CD4-positive, alpha-beta T cell (primary cell): ENCODE measurements at regions not wholly inside any gene's neighbourhood (a gene's known extent, or its start where the extent isn't known, plus 50 kb on each side); places are given as distances from the start of the nearest gene placed in this dataset.
"Not testable (repeated sequence)": the region's sequence is repeated elsewhere in the genome, so short reads cannot be mapped to it uniquely, and the experiment has no call there.

Source experiments
- ATAC-seq: fragments of 200-7000 bp; cut with Tn5 transposase; one replicate; pipeline ENCODE4 v1.10.0; 2022; ENCODE audit warnings: mild to moderate bottlenecking; ENCODE audit not compliant: poor library complexity
- CTCF ChIA-PET: fragments of 350-600 bp; sonication (Branson Sonifier 250); formaldehyde crosslinking; loops from one replicate; lab custom pipeline; 2021; ENCODE audit warnings: antibody characterized with exemption, inconsistent platforms; lab: Charles Lee
- POLR2A ChIA-PET: fragments of 350-600 bp; sonication (Branson Sonifier 250); formaldehyde crosslinking; loops from one replicate; lab custom pipeline; 2021; ENCODE audit warnings: antibody characterized with exemption, inconsistent platforms; lab: Charles Lee
- DNase-seq, 14 experiments: peaks; one replicate each; pipeline ENCODE4 v3.0.0-alpha.2; 2013 to 2020; ENCODE audit warnings: mixed read lengths in 2 of 14
- H3K27ac ChIP-seq, 2 donors: one replicate each; pipeline versions ENCODE4 v1.5.1 to v1.7.0; 2013; ENCODE audit warnings: low read length in 2 of 2, low read depth in 1 of 2, mild to moderate bottlenecking in 1 of 2
- H3K27me3 ChIP-seq, 2 experiments: 1 replicate in 1 of 2; 2 replicates in 1 of 2; pipeline versions ENCODE4 v1.6.1 to v1.7.0; 2013; ENCODE audit warnings: low read length in 2 of 2, control low read depth in 1 of 2, mild to moderate bottlenecking in 1 of 2, moderate library complexity in 1 of 2; ENCODE audit not compliant: insufficient read depth in 2 of 2, control insufficient read depth in 1 of 2
- H3K36me3 ChIP-seq: one replicate; pipeline ENCODE4 v1.6.1; 2013; ENCODE audit warnings: low read length, control low read depth; ENCODE audit not compliant: insufficient read depth
- H3K4me1 ChIP-seq: one replicate; pipeline ENCODE4 v1.6.1; 2013; ENCODE audit warnings: low read length, control low read depth; ENCODE audit not compliant: insufficient read depth
- H3K4me3 ChIP-seq: one replicate; pipeline ENCODE4 v1.5.1; 2013; ENCODE audit warnings: mild to moderate bottlenecking, low read length, moderate library complexity
- H3K9me3 ChIP-seq, 2 experiments: 1 replicate in 1 of 2; 2 replicates in 1 of 2; pipeline versions ENCODE4 v1.6.1 to v1.7.0; 2013; ENCODE audit warnings: low read length in 2 of 2, mild to moderate bottlenecking in 2 of 2, control low read depth in 1 of 2, moderate library complexity in 1 of 2; ENCODE audit not compliant: control insufficient read depth in 1 of 2, insufficient read depth in 1 of 2
- H3K27ac Mint-ChIP-seq: one replicate; pipeline ENCODE4 v1.8.0; 2020; ENCODE audit warnings: mixed read lengths
- H3K27me3 Mint-ChIP-seq: one replicate; pipeline ENCODE4 v1.8.0; 2021; ENCODE audit warnings: mixed read lengths
- H3K36me3 Mint-ChIP-seq: one replicate; pipeline ENCODE4 v1.8.0; 2021; ENCODE audit warnings: low read depth, mixed read lengths
- H3K4me1 Mint-ChIP-seq: one replicate; pipeline ENCODE4 v1.8.0; 2021; ENCODE audit warnings: low read depth, mixed read lengths
- H3K4me3 Mint-ChIP-seq: one replicate; pipeline ENCODE4 v1.8.0; 2020; ENCODE audit warnings: mild to moderate bottlenecking, mixed read lengths
- H3K9me3 Mint-ChIP-seq: one replicate; pipeline ENCODE4 v1.8.0; 2020; ENCODE audit warnings: mixed read lengths
- CTCF ChIP-seq: fragments of 200-600 bp; IDR thresholded peaks from one replicate; pipeline ENCODE4 v1.8.0; 2022; ENCODE audit warnings: antibody characterized with exemption, mild to moderate bottlenecking
- intact Hi-C, 2 experiments: fragments of 100-400 bp; cut with DNase I in 1 of 2; cut with micrococcal nuclease in 1 of 2; formaldehyde crosslinking; loops; one replicate each; pipeline versions ENCODE4 v1.15.1 to v1.9.0; 2023 to 2025; cut with DNase I, micrococcal nuclease

- no peak overlapping the region for H3K27ac Mint-ChIP-seq
- CTCF ChIA-PET = no interaction called here
Measured at GRCh38 chr3:89032346-89033013, 74.9 kb upstream of the EPHA3 start.

GRCh38 chr3:89034723-89035122 is 72.7 kb upstream of the EPHA3 start:
- DNase-seq, H3K36me3 Mint-ChIP-seq, H3K4me3 Mint-ChIP-seq, H3K9me3 Mint-ChIP-seq, ATAC-seq, CTCF ChIA-PET, POLR2A ChIA-PET, H3K4me1 ChIP-seq, H3K27me3 Mint-ChIP-seq, H3K36me3 ChIP-seq, intact Hi-C loops, H3K27me3 ChIP-seq, H3K27ac Mint-ChIP-seq, H3K4me3 ChIP-seq, H3K27ac ChIP-seq, H3K4me1 Mint-ChIP-seq: not testable (repeated sequence)
- H3K9me3 ChIP-seq = peaks cover 0 to 10% of the 10 kb centered on the region in 2 experiments

More at GRCh38 chr3:89032346-89033013, 74.9 kb upstream of the EPHA3 start:
- no peaks in the 10 kb centered on the region for H3K27me3 ChIP-seq
- no peak overlapping the region for H3K4me3 ChIP-seq
- H3K4me1 Mint-ChIP-seq = no peaks in the 10 kb centered on the region
- no peaks in the 10 kb centered on the region for H3K4me1 ChIP-seq
- POLR2A ChIA-PET = no interaction called here
- no peaks in the 10 kb centered on the region for H3K36me3 Mint-ChIP-seq
- peaks cover under 1% of the 10 kb centered on the region for H3K9me3 Mint-ChIP-seq
- H3K4me3 Mint-ChIP-seq = no peak overlapping the region
- no peak for ATAC-seq
- no peak for DNase-seq
- no peak for TF ChIP-seq CTCF
- H3K9me3 ChIP-seq = peaks cover 0 to 7% of the 10 kb centered on the region in 2 experiments
- H3K36me3 ChIP-seq = no peaks in the 10 kb centered on the region
- intact Hi-C loops = no loop called here
- no peak overlapping the region for H3K27ac ChIP-seq
- H3K27me3 Mint-ChIP-seq = no peaks in the 10 kb centered on the region

GRCh38 chr3:89038869-89039268 is 68.6 kb upstream of the EPHA3 start:
- Mint-ChIP-seq H3K27ac (no peak overlapping the region), H3K4me1 (no peaks in the 10 kb centered on the region), H3K4me3 (no peak overlapping the region), H3K27me3 (no peaks in the 10 kb centered on the region), H3K9me3 (peaks cover 3% of the 10 kb centered on the region), H3K36me3 (no peaks in the 10 kb centered on the region)
- ChIA-PET POLR2A (no interaction called here), CTCF (no interaction called here)
- no peaks in the 10 kb centered on the region for H3K4me1 ChIP-seq
- H3K27me3 ChIP-seq = no peaks in the 10 kb centered on the region
- peaks cover 0 to 11% of the 10 kb centered on the region in 2 experiments for H3K9me3 ChIP-seq
- no peak for ATAC-seq
- H3K4me3 ChIP-seq = no peak overlapping the region
- no peaks in the 10 kb centered on the region for H3K36me3 ChIP-seq
- no peak overlapping the region for H3K27ac ChIP-seq
- no peak for DNase-seq
- no peak for TF ChIP-seq CTCF
- intact Hi-C loops = no loop called here
